ENCODE measurements at regions not wholly inside any gene's neighbourhood (a gene's known extent, or its start where the extent isn't known, plus 50 kb on each side); places are given as distances from the start of the nearest gene placed in this dataset.

GRCh38 chr5:18602402-18602801 lies 968.1 kb downstream of the TAF11L14 start:
- TF ChIP-seq CTCF (IDR thresholded peaks at IDR 0.05; ENCODE audit: low read depth, low read length, poor library complexity, severe bottlenecking): no peak
- no peak for TF ChIP-seq EZH2phosphoT487 (IDR thresholded peaks at IDR 0.05; ENCODE audit: borderline replicate concordance, low read length)
